ENCODE measurements at regions not wholly inside any gene's neighbourhood (a gene's known extent, or its start where the extent isn't known, plus 50 kb on each side); places are given as distances from the start of the nearest gene placed in this dataset.

GRCh38 chrX:51813886-51814460 lies 70.7 kb downstream of the GSPT2 start (continued):
- TF ChIP-seq FOXA3 (CRISPR knock-in tag; IDR thresholded peaks at IDR 0.05) (no peak), IRF2 (CRISPR knock-in tag; IDR thresholded peaks at IDR 0.05) (no peak), ZBTB26 (CRISPR knock-in tag; IDR thresholded peaks at IDR 0.05; ENCODE audit: borderline replicate concordance) (no peak), ZNF326 (CRISPR knock-in tag; IDR thresholded peaks at IDR 0.05; ENCODE audit: borderline replicate concordance) (no peak), LCORL (IDR thresholded peaks at IDR 0.05) (no peak), LCORL (CRISPR knock-in tag; IDR thresholded peaks at IDR 0.05) (no peak), ZNF224 (CRISPR knock-in tag; IDR thresholded peaks at IDR 0.05) (no peak), ZBED4 (CRISPR knock-in tag; IDR thresholded peaks at IDR 0.05; ENCODE audit: borderline replicate concordance) (no peak), SRSF4 (IDR thresholded peaks at IDR 0.05; ENCODE audit: low read depth, low read length, poor library complexity, severe bottlenecking) (no peak), ZNF564 (CRISPR knock-in tag; IDR thresholded peaks at IDR 0.05) (no peak), RELA (CRISPR knock-in tag; IDR thresholded peaks at IDR 0.05) (no peak), ZMYM3 (CRISPR knock-in tag; IDR thresholded peaks at IDR 0.05) (no peak), ZSCAN22 (CRISPR knock-in tag; IDR thresholded peaks at IDR 0.05) (no peak)
